Retinal pigment epithelial cell (primary cell): ENCODE measurements at regions not wholly inside any gene's neighbourhood (a gene's known extent, or its start where the extent isn't known, plus 50 kb on each side); places are given as distances from the start of the nearest gene placed in this dataset.

ENCODE experiments used
- DNase-seq: peaks from one replicate; pipeline ENCODE4 v3.0.0-alpha.2; 2010; ENCODE audit warnings: low read depth
- H3K4me3 ChIP-seq: 2 replicates; pipeline ENCODE4 v1.5.1; 2011; ENCODE audit warnings: mild to moderate bottlenecking, low read length, control low read depth, moderate library complexity
- CTCF ChIP-seq: conservative IDR thresholded peaks from 2 replicates; pipeline ENCODE4 v1.5.1; 2011; ENCODE audit warnings: low read depth, low read length, control low read depth, inconsistent platforms

- no peak overlapping the region for H3K4me3 ChIP-seq
- no peak for DNase-seq
- TF ChIP-seq CTCF: no peak
These were observed 486.8 kb downstream of the GBE1 start for GRCh38 chr3:81274671-81275070.

GRCh38 chr3:81270603-81271379 is 490.7 kb downstream of the GBE1 start:
- no peak for TF ChIP-seq CTCF

GRCh38 chr3:81268526-81268925 is 492.9 kb downstream of the GBE1 start:
- H3K4me3 ChIP-seq: no peak overlapping the region
- DNase-seq: no peak
- TF ChIP-seq CTCF: no peak

More at GRCh38 chr3:81270603-81271379, 490.7 kb downstream of the GBE1 start:
- no peak for DNase-seq
- no peak overlapping the region for H3K4me3 ChIP-seq

GRCh38 chr3:81261996-81262395 is 499.4 kb downstream of the GBE1 start:
- DNase-seq: no peak
- H3K4me3 ChIP-seq: no peak overlapping the region
- TF ChIP-seq CTCF: no peak

GRCh38 chr3:81255463-81255862 is 506.0 kb downstream of the GBE1 start:
- TF ChIP-seq CTCF: no peak
- H3K4me3 ChIP-seq: no peak overlapping the region
- DNase-seq: no peak

GRCh38 chr3:81251096-81251495 is 510.3 kb downstream of the GBE1 start:
- DNase-seq: no peak
- TF ChIP-seq CTCF: no peak
- H3K4me3 ChIP-seq: no peak overlapping the region

GRCh38 chr3:81249540-81250029 is 511.9 kb downstream of the GBE1 start:
- no peak overlapping the region for H3K4me3 ChIP-seq
- no peak for TF ChIP-seq CTCF
- no peak for DNase-seq
